HepG2 (cell line): ENCODE measurements at regions not wholly inside any gene's neighbourhood (a gene's known extent, or its start where the extent isn't known, plus 50 kb on each side); places are given as distances from the start of the nearest gene placed in this dataset.

Experiments
- ATAC-seq: fragments of 200-7000 bp; cut with Tn5 transposase; 3 replicates; pipeline ENCODE4 v1.9.1; 2020; ENCODE audit warnings: mild to moderate bottlenecking, moderate library complexity
- BruUV-seq: library from RNA; stranded (reverse); fragments of 400-500 nt; replicated peaks from 2 replicates; lab custom pipeline; 2021; lab: Mats Ljungman, UMichigan
- CTCF ChIA-PET: fragments of 300-600 bp; formaldehyde crosslinking; extraction: SDS; loops from one replicate; lab custom pipeline; 2021; ENCODE audit warnings: low total read pairs, inconsistent platforms, low intra/inter-chr PET ratio; lab: Yijun Ruan, JAX
- POLR2A ChIA-PET: fragments of 350-600 bp; sonication (Branson Sonifier 250); formaldehyde crosslinking; loops from one replicate; lab custom pipeline; 2020; ENCODE audit warnings: antibody characterized with exemption, inconsistent platforms; lab: Yijun Ruan, JAX
- DNase-seq: peaks from one replicate; pipeline ENCODE4 v3.0.0-alpha.2; 2015; ENCODE audit warnings: low spot score
- FAIRE-seq: peaks from 3 replicates; lab custom pipeline; 2011; peaks lifted over from hg19 to GRCh38; lab: Jason Lieb, UNC
- H2AFZ ChIP-seq: one replicate; pipeline ENCODE4 v1.6.1; 2011; ENCODE audit warnings: low read length, inconsistent platforms
- H3K27ac ChIP-seq: fragments of 300-600 bp; 3 replicates; pipeline ENCODE4 v1.8.0; 2011; ENCODE audit warnings: mixed run types, mild to moderate bottlenecking, mixed read lengths, low read length, inconsistent platforms; ENCODE audit not compliant: insufficient read depth; ENCODE audit errors: extremely low read length
- H3K27me3 ChIP-seq, 2 experiments: fragments of 200-600 bp in 1 of 2; 2 replicates in 1 of 2; 3 replicates in 1 of 2; pipeline versions ENCODE4 v1.6.0 to v1.8.0; 2011; ENCODE audit warnings: low read length in 2 of 2, mild to moderate bottlenecking in 2 of 2, moderate library complexity in 2 of 2, inconsistent platforms in 1 of 2; ENCODE audit not compliant: insufficient read depth in 2 of 2, control insufficient read depth in 1 of 2
- H3K36me3 ChIP-seq, 2 experiments: fragments of 200-600 bp in 1 of 2; replicated peaks in 1 of 2; 2 replicates in 1 of 2; 3 replicates in 1 of 2; pipeline versions ENCODE4 v1.5.1 to v1.8.0; 2011; ENCODE audit warnings: low read length in 2 of 2, inconsistent platforms in 1 of 2; ENCODE audit not compliant: insufficient read depth in 2 of 2, control insufficient read depth in 1 of 2
- H3K4me1 ChIP-seq: 2 replicates; pipeline ENCODE4 v1.5.1; 2012; ENCODE audit warnings: low read length, inconsistent platforms; ENCODE audit not compliant: insufficient read depth
- H3K4me2 ChIP-seq: 2 replicates; pipeline ENCODE4 v1.6.0; 2011; ENCODE audit warnings: low read depth, low read length, inconsistent platforms
- H3K4me3 ChIP-seq, 3 experiments: fragments of 200-600 bp in 1 of 3; sonication (generic), shearing (Covaris generic) in 1 of 3; replicated peaks in 1 of 3; 2 replicates each; pipeline ENCODE4 v1.5.1; 2011 to 2016; ENCODE audit warnings: low read length in 3 of 3, inconsistent platforms in 2 of 3, low read depth in 2 of 3, mild to moderate bottlenecking in 2 of 3, control low read depth in 1 of 3, mixed read lengths in 1 of 3; ENCODE audit not compliant: insufficient read depth in 1 of 3
- H3K79me2 ChIP-seq: one replicate; pipeline ENCODE4 v1.6.1; 2011; ENCODE audit warnings: low read length, inconsistent platforms; ENCODE audit not compliant: insufficient read depth
- H3K9ac ChIP-seq: 2 replicates; pipeline ENCODE4 v1.6.0; 2011; ENCODE audit warnings: mild to moderate bottlenecking, low read depth, low read length, inconsistent platforms; ENCODE audit not compliant: insufficient read depth
- H3K9me3 ChIP-seq: 2 replicates; pipeline ENCODE4 v1.5.1; 2012; ENCODE audit warnings: mild to moderate bottlenecking, low read length
- H4K20me1 ChIP-seq: 2 replicates; pipeline ENCODE4 v1.6.0; 2011; ENCODE audit warnings: inconsistent platforms, mild to moderate bottlenecking, low read length, moderate library complexity; ENCODE audit not compliant: insufficient read depth
- CBX2 ChIP-seq, 2 experiments: fragments of 200-600 bp in 1 of 2; sonication (generic); formaldehyde crosslinking in 1 of 2; IDR thresholded peaks; 2 replicates each; pipeline versions ENCODE4 v1.7.0 to v1.8.1; 2018 to 2022; ENCODE audit warnings: low read depth in 2 of 2, low read length in 1 of 2, mild to moderate bottlenecking in 1 of 2, missing genetic modification reagents in 1 of 2
- RXRB ChIP-seq: IDR thresholded peaks from 2 replicates; pipeline ENCODE4 v1.6.1; 2016; ENCODE audit warnings: borderline replicate concordance, missing genetic modification reagents, missing compliant biosample characterization
- SIN3B ChIP-seq: fragments of 150-350 bp; IDR thresholded peaks from 2 replicates; pipeline ENCODE4 v1.6.1; 2014; ENCODE audit warnings: low read length
- STAG1 ChIP-seq: sonication (generic); formaldehyde crosslinking; IDR thresholded peaks from 2 replicates; pipeline ENCODE4 v1.4.0; 2020; ENCODE audit warnings: missing genetic modification reagents
- XBP1 ChIP-seq: sonication (generic); formaldehyde crosslinking; IDR thresholded peaks from 2 replicates; pipeline ENCODE4 v1.5.0; 2020; ENCODE audit warnings: missing genetic modification reagents
- ZNF33A ChIP-seq: sonication (generic); formaldehyde crosslinking; IDR thresholded peaks from 2 replicates; pipeline ENCODE4 v1.5.1; 2020; ENCODE audit warnings: missing genetic modification reagents, mild to moderate bottlenecking, moderate library complexity, borderline replicate concordance
- ZSCAN30 ChIP-seq: sonication (generic); formaldehyde crosslinking; IDR thresholded peaks from 2 replicates; pipeline ENCODE4 v1.5.0; 2020; ENCODE audit warnings: mild to moderate bottlenecking, missing genetic modification reagents
- WGBS: methylation state at CpG from one replicate; pipeline ENCODE4 v1.1.6; 2017; ENCODE audit warnings: low lambda C conversion rate; 5-methylcytosine and 5-hydroxymethylcytosine counted together
- in situ Hi-C: cut with HindIII; loops from 2 replicates; pipeline ENCODE4 v1.10.0; 2017; ENCODE audit warnings: low pct_unique_long_range_greater_than_20kb; ENCODE audit not compliant: extremely low pct_ligation_motif_present
- intact Hi-C: fragments of 100-400 bp; cut with micrococcal nuclease; formaldehyde crosslinking; loops from one replicate; pipeline ENCODE4 v1.10.0; 2022; ENCODE audit not compliant: unreplicated experiment
- TF ChIP-seq, protein P1 (sequence below): sonication (generic); formaldehyde crosslinking; IDR thresholded peaks from 2 replicates; pipeline ENCODE4 v1.5.0; 2020; ENCODE audit warnings: missing genetic modification reagents

DNA sequence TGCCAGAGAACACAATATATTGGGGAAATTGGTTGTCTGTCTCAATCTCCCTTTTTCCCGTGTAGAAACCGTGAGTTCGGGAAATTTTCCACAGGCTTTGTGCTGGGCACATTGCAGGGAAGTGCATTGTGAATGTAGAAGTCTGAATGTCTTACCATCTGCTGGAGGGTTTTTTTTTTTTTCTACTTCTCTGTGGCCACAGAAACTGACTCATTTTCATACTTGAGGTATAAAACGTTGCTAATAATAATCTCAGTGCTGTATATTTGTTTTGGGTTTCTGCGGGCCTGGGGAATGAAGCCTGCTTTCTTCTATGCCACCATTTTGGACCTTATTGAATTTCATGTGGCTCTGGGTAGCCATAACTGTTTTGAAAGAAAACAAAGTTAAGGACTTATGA is 1001.2 kb downstream of the STIM2 start:
- H3K27me3 ChIP-seq: no peaks in the 10 kb centered on the region
- TF ChIP-seq XBP1 (no peak), SIN3B (no peak), ZSCAN30 (no peak), ZNF33A (CRISPR knock-in tag) (no peak), STAG1 (no peak), CBX2 (IDR thresholded peaks at IDR 0.05; ENCODE audit: low read depth, low read length) (no peak), CBX2 (CRISPR knock-in tag; IDR thresholded peaks at IDR 0.05; ENCODE audit: low read depth) (no peak)
- TF ChIP-seq, protein P1, sequence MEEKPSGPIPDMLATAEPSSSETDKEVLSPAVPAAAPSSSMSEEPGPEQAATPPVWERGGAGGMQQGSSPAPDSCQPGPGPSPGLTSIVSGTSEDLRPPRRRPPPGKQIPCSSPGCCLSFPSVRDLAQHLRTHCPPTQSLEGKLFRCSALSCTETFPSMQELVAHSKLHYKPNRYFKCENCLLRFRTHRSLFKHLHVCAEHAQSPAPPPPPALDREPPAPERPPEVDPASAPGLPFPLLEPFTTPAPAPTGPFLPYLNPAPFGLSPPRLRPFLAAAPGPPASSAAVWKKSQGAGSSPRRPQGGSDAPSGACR: no peak
- no TSS peak for BruUV-seq
- no peak overlapping the region for H3K4me3 ChIP-seq
- no peaks in the 10 kb centered on the region for H3K9me3 ChIP-seq
- WGBS: 5% methylated on average over 5 of the region's 5 CpGs
- H3K36me3 ChIP-seq: no peaks in the 10 kb centered on the region
- intact Hi-C loops: no loop called here
- H4K20me1 ChIP-seq: no peaks in the 10 kb centered on the region
- ChIA-PET CTCF (no interaction called here), POLR2A (no interaction called here)
- ATAC-seq (no peak), FAIRE-seq (no peak), DNase-seq (no peak)
- no peak overlapping the region for H3K4me2 ChIP-seq
- H3K4me1 ChIP-seq: no peaks in the 10 kb centered on the region
- no peaks in the 10 kb centered on the region for H3K79me2 ChIP-seq
- H2AFZ ChIP-seq: no peak overlapping the region
- H3K9ac ChIP-seq: no peak overlapping the region
- no peak overlapping the region for H3K27ac ChIP-seq
- in situ Hi-C loops: no loop called here

DNA sequence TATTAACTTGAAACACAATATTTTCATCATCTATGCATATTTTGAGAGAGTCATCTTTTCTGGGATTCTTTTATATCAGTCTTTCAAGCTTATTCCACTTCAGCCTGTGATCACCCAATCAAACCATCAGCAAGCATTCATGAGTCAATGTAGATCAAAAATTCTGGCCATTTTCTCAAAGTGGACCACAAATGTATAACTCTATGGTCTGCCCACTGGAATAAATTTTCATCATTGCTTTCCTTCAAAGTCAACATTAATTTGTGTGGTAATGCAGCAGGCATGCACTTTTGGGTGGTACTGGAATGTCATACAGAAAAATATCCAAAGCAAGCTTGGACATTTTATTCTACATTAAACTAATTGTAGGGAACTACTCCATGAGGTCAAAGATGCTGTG is 1013.0 kb downstream of the STIM2 start:
- CTCF ChIA-PET: no interaction called here
- TF ChIP-seq RXRB (CRISPR knock-in tag): no peak
- Histone ChIP-seq H3K36me3 (no peaks in the 10 kb centered on the region), H3K27ac (no peak overlapping the region), H3K4me2 (no peak overlapping the region), H3K9me3 (peaks cover 14% of the 10 kb centered on the region), H3K79me2 (no peaks in the 10 kb centered on the region), H3K9ac (no peak overlapping the region), H2AFZ (no peak overlapping the region), H3K4me3 (no peak overlapping the region), H3K27me3 (no peaks in the 10 kb centered on the region), H3K4me1 (no peaks in the 10 kb centered on the region), H4K20me1 (no peaks in the 10 kb centered on the region)
- DNase-seq (no peak), ATAC-seq (no peak), FAIRE-seq (no peak)
- intact Hi-C loops: no loop called here
- in situ Hi-C loops: no loop called here
- POLR2A ChIA-PET: no interaction called here
- BruUV-seq: no TSS peak
